ENCODE measurements at regions not wholly inside any gene's neighbourhood (a gene's known extent, or its start where the extent isn't known, plus 50 kb on each side); places are given as distances from the start of the nearest gene placed in this dataset.

GRCh38 chr2:129239141-129239540, 740.3 kb upstream of the RAB6C start:
- Histone ChIP-seq H3K9me3 (ENCODE audit: low read depth, low read length, poor library complexity, severe bottlenecking) (no peaks in the 10 kb centered on the region), H3K36me3 (ENCODE audit: insufficient read depth, low read length, poor library complexity, severe bottlenecking) (no peaks in the 10 kb centered on the region), H3K27me3 (replicated peaks; ENCODE audit: insufficient read depth, low read depth, low read length, poor library complexity) (no peaks in the 10 kb centered on the region), H3K4me3 (ENCODE audit: low read depth, low read length, poor library complexity, severe bottlenecking) (no peak overlapping the region), H3K27ac (ENCODE audit: low read depth, low read length, poor library complexity, severe bottlenecking) (no peak overlapping the region), H3K4me1 (ENCODE audit: insufficient read depth, low read length, poor library complexity, severe bottlenecking) (no peaks in the 10 kb centered on the region)
- ChIA-PET CTCF (no interaction called here), POLR2A (ENCODE audit: low non-redundant PET) (no interaction called here)
- intact Hi-C loops (cut with micrococcal nuclease; ENCODE audit: unreplicated experiment): no loop called here
- DNase-seq (ENCODE audit: low spot score): no peak
- no TSS peak for BruUV-seq (replicated peaks)
- TF ChIP-seq CTCF (conservative IDR thresholded peaks at IDR 0.05; ENCODE audit: low read depth, low read length) (no peak), EZH2 (IDR thresholded peaks at IDR 0.05; ENCODE audit: borderline replicate concordance, low read depth, low read length, poor library complexity, severe bottlenecking) (no peak)

GRCh38 chr2:129240061-129240460, 739.4 kb upstream of the RAB6C start:
- no peaks in the 10 kb centered on the region for H3K36me3 ChIP-seq (ENCODE audit: insufficient read depth, low read length, poor library complexity, severe bottlenecking)
- no peaks in the 10 kb centered on the region for H3K4me1 ChIP-seq (ENCODE audit: insufficient read depth, low read length, poor library complexity, severe bottlenecking)
- no peak for DNase-seq (ENCODE audit: low spot score)
- no peak for TF ChIP-seq EZH2 (IDR thresholded peaks at IDR 0.05; ENCODE audit: borderline replicate concordance, low read depth, low read length, poor library complexity, severe bottlenecking)
- no peak for TF ChIP-seq CTCF (conservative IDR thresholded peaks at IDR 0.05; ENCODE audit: low read depth, low read length)
- no TSS peak for BruUV-seq (replicated peaks)
- ChIA-PET CTCF (no interaction called here), POLR2A (ENCODE audit: low non-redundant PET) (no interaction called here)
- intact Hi-C loops (cut with micrococcal nuclease; ENCODE audit: unreplicated experiment): no loop called here
- no peak overlapping the region for H3K4me3 ChIP-seq (ENCODE audit: low read depth, low read length, poor library complexity, severe bottlenecking)
- no peak overlapping the region for H3K27ac ChIP-seq (ENCODE audit: low read depth, low read length, poor library complexity, severe bottlenecking)
- no peaks in the 10 kb centered on the region for H3K27me3 ChIP-seq (replicated peaks; ENCODE audit: insufficient read depth, low read depth, low read length, poor library complexity)
- H3K9me3 ChIP-seq (ENCODE audit: low read depth, low read length, poor library complexity, severe bottlenecking): no peaks in the 10 kb centered on the region

- CTCF ChIA-PET: no interaction called here
- H3K4me3 ChIP-seq (ENCODE audit: low read depth, low read length, poor library complexity, severe bottlenecking): no peak overlapping the region
- DNase-seq (ENCODE audit: low spot score): no peak
- no peaks in the 10 kb centered on the region for H3K36me3 ChIP-seq (ENCODE audit: insufficient read depth, low read length, poor library complexity, severe bottlenecking)
- H3K27ac ChIP-seq (ENCODE audit: low read depth, low read length, poor library complexity, severe bottlenecking): no peak overlapping the region
- TF ChIP-seq CTCF (conservative IDR thresholded peaks at IDR 0.05; ENCODE audit: low read depth, low read length): no peak
- no peak for TF ChIP-seq EZH2 (IDR thresholded peaks at IDR 0.05; ENCODE audit: borderline replicate concordance, low read depth, low read length, poor library complexity, severe bottlenecking)
- POLR2A ChIA-PET (ENCODE audit: low non-redundant PET): no interaction called here
- no TSS peak for BruUV-seq (replicated peaks)
- intact Hi-C loops (cut with micrococcal nuclease; ENCODE audit: unreplicated experiment): no loop called here
- H3K27me3 ChIP-seq (replicated peaks; ENCODE audit: insufficient read depth, low read depth, low read length, poor library complexity): no peaks in the 10 kb centered on the region
- H3K9me3 ChIP-seq (ENCODE audit: low read depth, low read length, poor library complexity, severe bottlenecking): no peaks in the 10 kb centered on the region
- H3K4me1 ChIP-seq (ENCODE audit: insufficient read depth, low read length, poor library complexity, severe bottlenecking): no peaks in the 10 kb centered on the region
Measured at GRCh38 chr2:129242269-129242668, 737.2 kb upstream of the RAB6C start.

All from A673 (cell line).